ENCODE measurements at regions not wholly inside any gene's neighbourhood (a gene's known extent, or its start where the extent isn't known, plus 50 kb on each side); places are given as distances from the start of the nearest gene placed in this dataset.

GRCh38 chr18:34492652-34493051 lies 217.4 kb upstream of the DTNA start:
- no peak overlapping the region for H2AFZ ChIP-seq (ENCODE audit: low read depth, low read length)
- DNase-seq (ENCODE audit: low read depth, low spot score) (no peak), FAIRE-seq (peak; percentile 8)
- peak overlapping the region; percentile 68 for H3K9ac ChIP-seq (replicated peaks; ENCODE audit: extremely low read depth, insufficient read depth, low read length)
- no peaks in the 10 kb centered on the region for H3K9me1 ChIP-seq (replicated peaks; ENCODE audit: control insufficient read depth, extremely low read depth, insufficient read depth, low read length)
- no peaks in the 10 kb centered on the region for H3K9me3 ChIP-seq (replicated peaks; ENCODE audit: control insufficient read depth, insufficient read depth, low read length)
- CTCF ChIA-PET: interaction anchor here (0.6 kb wide), 3 partner anchors 21 to 295 kb away, joined by 3 to 4 read pairs (median 3); no protein-coding TSS in a partner anchor
- TF ChIP-seq CTCF (IDR thresholded peaks at IDR 0.05; ENCODE audit: extremely low read depth in 1 of 2, insufficient read depth in 1 of 2, low read depth in 1 of 2, low read length in 2 of 2) (no peak), POLR2AphosphoS5 (IDR thresholded peaks at IDR 0.05; ENCODE audit: insufficient read depth, low read depth, low read length) (no peak)
- TF ChIP-seq, protein P1, sequence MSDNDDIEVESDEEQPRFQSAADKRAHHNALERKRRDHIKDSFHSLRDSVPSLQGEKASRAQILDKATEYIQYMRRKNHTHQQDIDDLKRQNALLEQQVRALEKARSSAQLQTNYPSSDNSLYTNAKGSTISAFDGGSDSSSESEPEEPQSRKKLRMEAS (IDR thresholded peaks at IDR 0.05; ENCODE audit: insufficient read depth, insufficient read length): no peak
- POLR2A ChIA-PET: no interaction called here
- H3K79me2 ChIP-seq (ENCODE audit: control insufficient read depth, insufficient read depth, low read length): peaks cover 2% of the 10 kb centered on the region
- H4K20me1 ChIP-seq (replicated peaks; ENCODE audit: control insufficient read depth, extremely low read depth, insufficient read depth, low read length): no peaks in the 10 kb centered on the region
- H3K4me3 ChIP-seq (replicated peaks in 1 of 3; ENCODE audit: insufficient read depth in 1 of 3, low read depth in 1 of 3, low read length in 3 of 3): peak overlapping the region in 1 of 3 experiments; percentile 72
- H3K4me2 ChIP-seq (ENCODE audit: insufficient read depth, low read length): peak overlapping the region; percentile 64
- no peaks in the 10 kb centered on the region for H3K4me1 ChIP-seq (ENCODE audit: control insufficient read depth, extremely low read depth, insufficient read depth, low read length)
- no peak overlapping the region for H3K27ac ChIP-seq (ENCODE audit: insufficient read depth, low read depth, low read length)
- dilution Hi-C loops (cut with MboI; ENCODE audit: extremely low pct_ligation_motif_present, low sequenced_read_pairs) (no loop called here), intact Hi-C loops (cut with micrococcal nuclease) (loop anchor here (1.0 to 10.0 kb wide), 4 partner anchors 132 to 295 kb away; no protein-coding TSS in a partner anchor)
- H3K36me3 ChIP-seq (ENCODE audit: control insufficient read depth in 2 of 2, extremely low read depth in 1 of 2, insufficient read depth in 2 of 2, low read length in 2 of 2): no peaks in the 10 kb centered on the region
- no peaks in the 10 kb centered on the region for H3K27me3 ChIP-seq (ENCODE audit: control insufficient read depth in 2 of 2, insufficient read depth in 2 of 2, low read length in 2 of 2)
- no TSS peak for BruUV-seq (replicated peaks)

- no peaks in the 10 kb centered on the region for H3K4me1 ChIP-seq (ENCODE audit: control insufficient read depth, extremely low read depth, insufficient read depth, low read length)
- TSS peak; percentile 22 for BruUV-seq (replicated peaks)
- H3K9me1 ChIP-seq (replicated peaks; ENCODE audit: control insufficient read depth, extremely low read depth, insufficient read depth, low read length): no peaks in the 10 kb centered on the region
- intact Hi-C loops (cut with micrococcal nuclease): loop anchor here (1.0 to 10.0 kb wide), 4 partner anchors 132 to 294 kb away; no protein-coding TSS in a partner anchor
- ChIA-PET POLR2A (no interaction called here), CTCF (interaction anchor here (0.6 kb wide), 1 partner anchor 20 kb away, joined by 4 read pairs; no protein-coding TSS in a partner anchor)
- dilution Hi-C loops (cut with MboI; ENCODE audit: extremely low pct_ligation_motif_present, low sequenced_read_pairs): no loop called here
- DNase-seq (ENCODE audit: low read depth, low spot score): peak; percentile 87
- H3K4me2 ChIP-seq (ENCODE audit: insufficient read depth, low read length): peak overlapping the region; percentile 64
- no peaks in the 10 kb centered on the region for H3K36me3 ChIP-seq (ENCODE audit: control insufficient read depth in 2 of 2, extremely low read depth in 1 of 2, insufficient read depth in 2 of 2, low read length in 2 of 2)
- peak overlapping the region; percentile 68 for H3K27ac ChIP-seq (ENCODE audit: insufficient read depth, low read depth, low read length)
- no peaks in the 10 kb centered on the region for H4K20me1 ChIP-seq (replicated peaks; ENCODE audit: control insufficient read depth, extremely low read depth, insufficient read depth, low read length)
- peak overlapping the region; percentile 57 to 85 (median 72) for H3K4me3 ChIP-seq (replicated peaks in 1 of 3; ENCODE audit: insufficient read depth in 1 of 3, low read depth in 1 of 3, low read length in 3 of 3)
- peak overlapping the region; percentile 68 for H3K9ac ChIP-seq (replicated peaks; ENCODE audit: extremely low read depth, insufficient read depth, low read length)
- TF ChIP-seq, protein P1 (IDR thresholded peaks at IDR 0.05; ENCODE audit: insufficient read depth, insufficient read length): no peak
- TF ChIP-seq POLR2AphosphoS5 (IDR thresholded peaks at IDR 0.05; ENCODE audit: insufficient read depth, low read depth, low read length) (peak; percentile 9), FOS (IDR thresholded peaks at IDR 0.05; ENCODE audit: borderline replicate concordance, insufficient read depth, low read length) (peak; percentile 68), JUN (IDR thresholded peaks at IDR 0.05; ENCODE audit: borderline replicate concordance, insufficient read depth, insufficient read length, low read depth) (peak; percentile 49), CTCF (IDR thresholded peaks at IDR 0.05; ENCODE audit: extremely low read depth in 1 of 2, insufficient read depth in 1 of 2, low read depth in 1 of 2, low read length in 2 of 2) (no peak), POLR2A (IDR thresholded peaks at IDR 0.05; ENCODE audit: low read depth, low read length) (no peak), GATA2 (IDR thresholded peaks at IDR 0.05; ENCODE audit: insufficient read depth, insufficient read length, low read depth, low read length) (peak; percentile 43), MYC (IDR thresholded peaks at IDR 0.05; ENCODE audit: low read depth, low read length) (no peak)
- peak overlapping the region; percentile 99 for H2AFZ ChIP-seq (ENCODE audit: low read depth, low read length)
- H3K9me3 ChIP-seq (replicated peaks; ENCODE audit: control insufficient read depth, insufficient read depth, low read length): no peaks in the 10 kb centered on the region
- FAIRE-seq: peak; percentile 94
- peaks cover 2% of the 10 kb centered on the region for H3K79me2 ChIP-seq (ENCODE audit: control insufficient read depth, insufficient read depth, low read length)
- H3K27me3 ChIP-seq (ENCODE audit: control insufficient read depth in 2 of 2, insufficient read depth in 2 of 2, low read length in 2 of 2): no peaks in the 10 kb centered on the region
Measured at GRCh38 chr18:34493099-34493544, 217.0 kb upstream of the DTNA start.

All from endothelial cell of umbilical vein (primary cell).